Loucy (cell line): ENCODE measurements at regions not wholly inside any gene's neighbourhood (a gene's known extent, or its start where the extent isn't known, plus 50 kb on each side); places are given as distances from the start of the nearest gene placed in this dataset.

Source experiments
- H2AFZ ChIP-seq: fragments of 200-600 bp; sonication (generic); 2 replicates; pipeline ENCODE4 v1.6.0; 2016; ENCODE audit warnings: antibody characterized with exemption, mild to moderate bottlenecking, low read length, moderate library complexity
- H3F3A ChIP-seq: fragments of 200-600 bp; 2 replicates; pipeline ENCODE4 v1.6.0; 2016; ENCODE audit warnings: antibody characterized with exemption, low read depth, mild to moderate bottlenecking
- H3K27me3 ChIP-seq: fragments of 200-600 bp; sonication (generic); 2 replicates; pipeline ENCODE4 v1.6.1; 2014; ENCODE audit warnings: low read length, mild to moderate bottlenecking; ENCODE audit not compliant: insufficient read depth, poor library complexity, severe bottlenecking
- H3K36me3 ChIP-seq: fragments of 200-600 bp; sonication (generic); 2 replicates; pipeline ENCODE4 v1.6.1; 2016; ENCODE audit warnings: low read length; ENCODE audit not compliant: insufficient read depth
- H3K4me1 ChIP-seq: fragments of 200-600 bp; sonication (generic); 2 replicates; pipeline ENCODE4 v1.5.1; 2014; ENCODE audit warnings: low read length, mild to moderate bottlenecking; ENCODE audit not compliant: insufficient read depth, poor library complexity, severe bottlenecking
- H3K4me2 ChIP-seq: fragments of 200-600 bp; sonication (generic); 2 replicates; pipeline ENCODE4 v1.6.0; 2014; ENCODE audit warnings: antibody characterized with exemption, low read length, low read depth, mild to moderate bottlenecking; ENCODE audit not compliant: poor library complexity, severe bottlenecking
- H3K4me3 ChIP-seq: fragments of 200-600 bp; sonication (generic); 2 replicates; pipeline ENCODE4 v1.5.1; 2014; ENCODE audit warnings: low read length, mild to moderate bottlenecking, mixed read lengths; ENCODE audit not compliant: poor library complexity, severe bottlenecking
- H3K79me2 ChIP-seq: fragments of 200-600 bp; sonication (generic); 2 replicates; pipeline ENCODE4 v1.6.1; 2014; ENCODE audit warnings: low read length; ENCODE audit not compliant: insufficient read depth
- H3K9ac ChIP-seq: fragments of 200-600 bp; sonication (generic); 2 replicates; pipeline ENCODE4 v1.6.0; 2014; ENCODE audit warnings: mild to moderate bottlenecking, low read depth, low read length, moderate library complexity; ENCODE audit not compliant: poor library complexity, severe bottlenecking
- H3K9me2 ChIP-seq: fragments of 200-600 bp; sonication (generic); replicated peaks from 2 replicates; pipeline ENCODE4 v1.6.1; 2016; ENCODE audit warnings: low read depth, low read length, mixed read lengths
- H3K9me3 ChIP-seq: fragments of 200-600 bp; sonication (generic); 2 replicates; pipeline ENCODE4 v1.6.1; 2014; ENCODE audit warnings: mild to moderate bottlenecking, antibody characterized with exemption, low read length, low read depth; ENCODE audit not compliant: insufficient read depth
- H4K20me1 ChIP-seq: fragments of 200-600 bp; sonication (generic); 2 replicates; pipeline ENCODE4 v1.6.0; 2014; ENCODE audit warnings: antibody characterized with exemption, low read length, mild to moderate bottlenecking; ENCODE audit not compliant: insufficient read depth, poor library complexity, severe bottlenecking
- EZH2phosphoT487 ChIP-seq: fragments of 200-600 bp; IDR thresholded peaks from 2 replicates; pipeline ENCODE4 v1.6.1; 2018; ENCODE audit warnings: antibody characterized with exemption, mild to moderate bottlenecking, moderate library complexity, borderline replicate concordance
- TF ChIP-seq, protein P1 (sequence below): fragments of 200-600 bp; sonication (generic); conservative IDR thresholded peaks from 2 replicates; pipeline ENCODE4 v1.5.1; 2014; ENCODE audit warnings: mild to moderate bottlenecking, antibody characterized with exemption, low read length

- H3K9me2 ChIP-seq = no peaks in the 10 kb centered on the region
- H3K36me3 ChIP-seq = no peaks in the 10 kb centered on the region
- no peak overlapping the region for H3K9ac ChIP-seq
- H3K4me2 ChIP-seq = no peak overlapping the region
- no peaks in the 10 kb centered on the region for H3K9me3 ChIP-seq
- TF ChIP-seq, protein P1, sequence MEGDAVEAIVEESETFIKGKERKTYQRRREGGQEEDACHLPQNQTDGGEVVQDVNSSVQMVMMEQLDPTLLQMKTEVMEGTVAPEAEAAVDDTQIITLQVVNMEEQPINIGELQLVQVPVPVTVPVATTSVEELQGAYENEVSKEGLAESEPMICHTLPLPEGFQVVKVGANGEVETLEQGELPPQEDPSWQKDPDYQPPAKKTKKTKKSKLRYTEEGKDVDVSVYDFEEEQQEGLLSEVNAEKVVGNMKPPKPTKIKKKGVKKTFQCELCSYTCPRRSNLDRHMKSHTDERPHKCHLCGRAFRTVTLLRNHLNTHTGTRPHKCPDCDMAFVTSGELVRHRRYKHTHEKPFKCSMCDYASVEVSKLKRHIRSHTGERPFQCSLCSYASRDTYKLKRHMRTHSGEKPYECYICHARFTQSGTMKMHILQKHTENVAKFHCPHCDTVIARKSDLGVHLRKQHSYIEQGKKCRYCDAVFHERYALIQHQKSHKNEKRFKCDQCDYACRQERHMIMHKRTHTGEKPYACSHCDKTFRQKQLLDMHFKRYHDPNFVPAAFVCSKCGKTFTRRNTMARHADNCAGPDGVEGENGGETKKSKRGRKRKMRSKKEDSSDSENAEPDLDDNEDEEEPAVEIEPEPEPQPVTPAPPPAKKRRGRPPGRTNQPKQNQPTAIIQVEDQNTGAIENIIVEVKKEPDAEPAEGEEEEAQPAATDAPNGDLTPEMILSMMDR = no peak
- H2AFZ ChIP-seq = no peak overlapping the region
- no peaks in the 10 kb centered on the region for H3K79me2 ChIP-seq
- H3K4me1 ChIP-seq = peaks cover 37% of the 10 kb centered on the region
- H3K27me3 ChIP-seq = no peaks in the 10 kb centered on the region
- H3K4me3 ChIP-seq = no peak overlapping the region
- no peaks in the 10 kb centered on the region for H4K20me1 ChIP-seq
- peaks cover 3% of the 10 kb centered on the region; the same call in 1 of the 2 replicates for H3F3A ChIP-seq
Observed at GRCh38 chr5:167950126-167950721, 341.2 kb upstream of the WWC1 start.

GRCh38 chr5:167951116-167951515 lies 340.3 kb upstream of the WWC1 start:
- no peak overlapping the region for H3K4me3 ChIP-seq
- peaks cover 3% of the 10 kb centered on the region; the same call in 1 of the 2 replicates for H3F3A ChIP-seq
- TF ChIP-seq, protein P1 = no peak
- no peak for TF ChIP-seq EZH2phosphoT487
- no peaks in the 10 kb centered on the region for H4K20me1 ChIP-seq
- H3K9me2 ChIP-seq = no peaks in the 10 kb centered on the region
- H3K36me3 ChIP-seq = no peaks in the 10 kb centered on the region
- H2AFZ ChIP-seq = peak overlapping the region; percentile 80
- no peak overlapping the region for H3K9ac ChIP-seq
- H3K79me2 ChIP-seq = no peaks in the 10 kb centered on the region
- no peaks in the 10 kb centered on the region for H3K9me3 ChIP-seq
- no peaks in the 10 kb centered on the region for H3K27me3 ChIP-seq
- H3K4me1 ChIP-seq = peaks cover 37% of the 10 kb centered on the region
- H3K4me2 ChIP-seq = peak overlapping the region; percentile 16

GRCh38 chr5:167952278-167952995 lies 339.0 kb upstream of the WWC1 start:
- no peak overlapping the region for H3K4me2 ChIP-seq
- H3F3A ChIP-seq = peaks cover 3% of the 10 kb centered on the region; the same call in 1 of the 2 replicates

More at GRCh38 chr5:167952278-167952995, 339.0 kb upstream of the WWC1 start:
- TF ChIP-seq, protein P1 = no peak
- TF ChIP-seq EZH2phosphoT487 = no peak
- H3K27me3 ChIP-seq = no peaks in the 10 kb centered on the region
- peaks cover 35% of the 10 kb centered on the region for H3K4me1 ChIP-seq
- no peak overlapping the region for H3K9ac ChIP-seq
- H3K9me2 ChIP-seq = no peaks in the 10 kb centered on the region
- no peaks in the 10 kb centered on the region for H4K20me1 ChIP-seq
- H3K79me2 ChIP-seq = no peaks in the 10 kb centered on the region
- no peaks in the 10 kb centered on the region for H3K9me3 ChIP-seq
- H3K4me3 ChIP-seq = no peak overlapping the region
- H2AFZ ChIP-seq = no peak overlapping the region
- no peaks in the 10 kb centered on the region for H3K36me3 ChIP-seq
